H9 (cell line): ENCODE measurements at regions not wholly inside any gene's neighbourhood (a gene's known extent, or its start where the extent isn't known, plus 50 kb on each side); places are given as distances from the start of the nearest gene placed in this dataset.

Experiments used
- DNase-seq: peaks from one replicate; pipeline ENCODE4 v3.0.0-alpha.2; 2017
- H2AFZ ChIP-seq: one replicate; pipeline ENCODE4 v1.6.1; 2013; ENCODE audit warnings: mild to moderate bottlenecking, low read length, control low read depth, moderate library complexity
- H2AK5ac ChIP-seq: 2 replicates; pipeline ENCODE4 v1.6.1; 2013; ENCODE audit warnings: low read length, control low read depth, mixed read lengths; ENCODE audit not compliant: insufficient read length
- H2BK120ac ChIP-seq: one replicate; pipeline ENCODE4 v1.6.1; 2013; ENCODE audit warnings: low read depth, mild to moderate bottlenecking, low read length, control low read depth, inconsistent platforms; ENCODE audit not compliant: poor library complexity, severe bottlenecking
- H2BK12ac ChIP-seq: 2 replicates; pipeline ENCODE4 v1.6.1; 2013; ENCODE audit warnings: low read length, control low read depth, mixed read lengths, low read depth; ENCODE audit not compliant: insufficient read length
- H2BK15ac ChIP-seq: 2 replicates; pipeline ENCODE4 v1.6.1; 2013; ENCODE audit warnings: low read depth, low read length, control low read depth
- H2BK20ac ChIP-seq: one replicate; pipeline ENCODE4 v1.6.1; 2013; ENCODE audit warnings: low read depth, mild to moderate bottlenecking, low read length, control low read depth, inconsistent platforms; ENCODE audit not compliant: poor library complexity, severe bottlenecking
- H2BK5ac ChIP-seq: 2 replicates; pipeline ENCODE4 v1.6.1; 2013; ENCODE audit warnings: low read length, control low read depth, mixed read lengths; ENCODE audit not compliant: insufficient read length
- H3K14ac ChIP-seq: 2 replicates; pipeline ENCODE4 v1.6.1; 2013; ENCODE audit warnings: low read length, control low read depth; ENCODE audit not compliant: insufficient read depth
- H3K18ac ChIP-seq: 2 replicates; pipeline ENCODE4 v1.6.1; 2013; ENCODE audit warnings: low read depth, mild to moderate bottlenecking, mixed read lengths, low read length, control low read depth; ENCODE audit not compliant: insufficient read length
- H3K23ac ChIP-seq: 2 replicates; pipeline ENCODE4 v1.6.1; 2013; ENCODE audit warnings: low read length, control low read depth, mixed read lengths, low read depth; ENCODE audit not compliant: insufficient read length
- H3K23me2 ChIP-seq: 2 replicates; pipeline ENCODE4 v1.6.1; 2013; ENCODE audit warnings: low read depth, mild to moderate bottlenecking, mixed read lengths, low read length, control low read depth; ENCODE audit not compliant: insufficient read length, poor library complexity, severe bottlenecking
- H3K27ac ChIP-seq: 2 replicates; pipeline ENCODE4 v1.5.1; 2013; ENCODE audit warnings: low read length, control low read depth, mixed read lengths, low read depth; ENCODE audit not compliant: insufficient read length
- H3K27me3 ChIP-seq: 2 replicates; pipeline ENCODE4 v1.6.1; 2013; ENCODE audit warnings: low read length, control low read depth, inconsistent platforms; ENCODE audit not compliant: insufficient read depth
- H3K4ac ChIP-seq: 2 replicates; pipeline ENCODE4 v1.6.1; 2013; ENCODE audit warnings: low read depth, mild to moderate bottlenecking, control low read depth, inconsistent platforms, low read length, moderate library complexity
- H3K4me1 ChIP-seq: 2 replicates; pipeline ENCODE4 v1.6.1; 2013; ENCODE audit warnings: low read length, control low read depth, inconsistent platforms; ENCODE audit not compliant: insufficient read depth
- H3K4me2 ChIP-seq: 2 replicates; pipeline ENCODE4 v1.6.1; 2013; ENCODE audit warnings: low read length, control low read depth, mixed read lengths; ENCODE audit not compliant: insufficient read length, insufficient read depth
- H3K56ac ChIP-seq: 2 replicates; pipeline ENCODE4 v1.6.1; 2013; ENCODE audit warnings: low read depth, mild to moderate bottlenecking, mixed read lengths, low read length, control low read depth; ENCODE audit not compliant: insufficient read length
- H3K79me1 ChIP-seq: 2 replicates; pipeline ENCODE4 v1.6.1; 2013; ENCODE audit warnings: low read depth, mild to moderate bottlenecking, moderate library complexity, low read length, control low read depth, inconsistent platforms; ENCODE audit not compliant: insufficient read depth, poor library complexity, severe bottlenecking
- H3K79me2 ChIP-seq: 2 replicates; pipeline ENCODE4 v1.6.1; 2013; ENCODE audit warnings: low read length, control low read depth, inconsistent platforms; ENCODE audit not compliant: insufficient read depth
- H3K9ac ChIP-seq: 2 replicates; pipeline ENCODE4 v1.6.1; 2013; ENCODE audit warnings: low read length, control low read depth, mixed read lengths; ENCODE audit not compliant: insufficient read length; ENCODE audit errors: extremely low read depth
- H3K9me3 ChIP-seq: one replicate; pipeline ENCODE4 v1.6.1; 2013; ENCODE audit warnings: low read depth, low read length, inconsistent platforms; ENCODE audit not compliant: control insufficient read depth
- H3T11ph ChIP-seq: one replicate; pipeline ENCODE4 v1.6.1; 2013; ENCODE audit warnings: mild to moderate bottlenecking, low read length, control low read depth, inconsistent platforms
- H4K20me1 ChIP-seq: one replicate; pipeline ENCODE4 v1.6.1; 2013; ENCODE audit not compliant: control insufficient read depth, insufficient read length, insufficient read depth
- H4K5ac ChIP-seq: 2 replicates; pipeline ENCODE4 v1.6.1; 2013; ENCODE audit warnings: low read depth, mild to moderate bottlenecking, mixed read lengths, low read length, control low read depth; ENCODE audit not compliant: insufficient read length
- H4K8ac ChIP-seq: replicated peaks from 2 replicates; pipeline ENCODE4 v1.6.1; 2013; ENCODE audit warnings: low read length, control low read depth, mixed read lengths, low read depth; ENCODE audit not compliant: insufficient read length
- H4K91ac ChIP-seq: 2 replicates; pipeline ENCODE4 v1.6.1; 2013; ENCODE audit warnings: low read depth, mild to moderate bottlenecking, moderate library complexity, mixed read lengths, low read length, control low read depth; ENCODE audit not compliant: insufficient read length
- H3K27ac Mint-ChIP-seq, 3 experiments: 2 replicates in 2 of 3; 3 replicates in 1 of 3; pipeline ENCODE4 v1.8.0; 2020 to 2021; ENCODE audit warnings: mixed read lengths in 3 of 3, mild to moderate bottlenecking in 1 of 3, moderate library complexity in 1 of 3
- H3K27me3 Mint-ChIP-seq: 2 replicates; pipeline ENCODE4 v1.8.0; 2021; ENCODE audit warnings: low read depth, mild to moderate bottlenecking, moderate library complexity, mixed read lengths
- H3K36me3 Mint-ChIP-seq, 3 experiments: 2 replicates in 2 of 3; 3 replicates in 1 of 3; pipeline ENCODE4 v1.8.0; 2020 to 2021; ENCODE audit warnings: low read depth in 3 of 3, mixed read lengths in 3 of 3; ENCODE audit not compliant: insufficient read depth in 1 of 3
- H3K4me1 Mint-ChIP-seq, 2 experiments: 2 replicates each; pipeline ENCODE4 v1.8.0; 2020; ENCODE audit warnings: mixed read lengths in 2 of 2
- H3K4me3 Mint-ChIP-seq, 2 experiments: 2 replicates in 1 of 2; 3 replicates in 1 of 2; pipeline ENCODE4 v1.8.0; 2020 to 2021; ENCODE audit warnings: mild to moderate bottlenecking in 2 of 2, mixed read lengths in 2 of 2, moderate library complexity in 1 of 2
- H3K9me3 Mint-ChIP-seq, 2 experiments: 2 replicates in 1 of 2; 3 replicates in 1 of 2; pipeline ENCODE4 v1.8.0; 2020; ENCODE audit warnings: mild to moderate bottlenecking in 2 of 2, mixed read lengths in 2 of 2, moderate library complexity in 1 of 2
- CTCF ChIP-seq: fragments of 200-600 bp; sonication (generic); conservative IDR thresholded peaks from 3 replicates; pipeline ENCODE4 v1.8.0; 2021; ENCODE audit warnings: antibody characterized with exemption, mild to moderate bottlenecking
- WGBS: extraction: QIAGEN DNeasy Blood & Tissue Kit; methylation state at CpG from one replicate; pipeline ENCODE4 v1.1.7; 2013; ENCODE audit warnings: missing lambda C conversion rate, low lambda C conversion rate, mixed read lengths; ENCODE audit not compliant: insufficient read length; ENCODE audit errors: extremely low coverage; 5-methylcytosine and 5-hydroxymethylcytosine counted together

GRCh38 chr7:69032848-69033247, 565.4 kb upstream of the AUTS2 start:
- Histone ChIP-seq H3K79me1 (no peaks in the 10 kb centered on the region), H2BK20ac (no peak overlapping the region), H2BK12ac (no peak overlapping the region), H3K9me3 (no peaks in the 10 kb centered on the region), H3K4ac (no peak overlapping the region), H3K56ac (no peak overlapping the region), H3T11ph (no peak overlapping the region), H2BK120ac (no peak overlapping the region), H4K8ac (no peak overlapping the region), H2BK5ac (no peak overlapping the region), H4K20me1 (no peaks in the 10 kb centered on the region), H3K79me2 (no peaks in the 10 kb centered on the region), H3K9ac (no peak overlapping the region), H3K27ac (no peak overlapping the region), H4K91ac (no peak overlapping the region), H2AFZ (no peak overlapping the region), H3K4me2 (no peak overlapping the region), H3K4me1 (no peaks in the 10 kb centered on the region), H3K23ac (no peak overlapping the region), H4K5ac (no peak overlapping the region), H3K18ac (no peak overlapping the region), H3K27me3 (no peaks in the 10 kb centered on the region), H3K14ac (no peak overlapping the region), H2BK15ac (no peak overlapping the region), H2AK5ac (no peak overlapping the region), H3K23me2 (no peaks in the 10 kb centered on the region)
- WGBS: no CpG with 5 or more reads among the region's 4 CpGs
- TF ChIP-seq CTCF: no peak
- no peaks in the 10 kb centered on the region for H3K9me3 Mint-ChIP-seq
- DNase-seq: no peak
- H3K4me1 Mint-ChIP-seq: no peaks in the 10 kb centered on the region
- no peak overlapping the region for H3K4me3 Mint-ChIP-seq
- H3K27ac Mint-ChIP-seq: no peak overlapping the region
- no peaks in the 10 kb centered on the region for H3K36me3 Mint-ChIP-seq
- H3K27me3 Mint-ChIP-seq: peaks cover 2% of the 10 kb centered on the region; the same call in 1 of the 2 replicates
